ENCODE measurements at regions not wholly inside any gene's neighbourhood (a gene's known extent, or its start where the extent isn't known, plus 50 kb on each side); places are given as distances from the start of the nearest gene placed in this dataset.

DNA sequence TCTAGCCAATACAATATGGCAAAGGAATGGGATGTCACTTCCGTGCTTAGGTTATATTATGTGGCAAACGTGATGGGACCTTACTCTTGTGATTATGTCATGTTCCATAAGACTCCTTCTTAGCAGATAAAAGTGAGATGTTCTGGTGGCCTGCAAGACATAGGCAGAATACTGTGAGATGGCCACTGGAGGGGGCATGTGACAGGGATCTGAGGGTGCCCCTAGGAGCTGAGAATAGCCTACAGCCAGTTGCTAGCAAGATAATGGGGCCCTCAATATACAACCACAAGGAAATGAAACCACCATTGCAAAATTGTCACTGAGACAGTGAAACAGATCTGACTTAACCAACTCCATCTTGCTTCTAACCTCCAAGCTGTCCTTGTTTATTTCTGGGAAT is 151.4 kb upstream of the SSTR1 start:
- TF ChIP-seq POLR2AphosphoS5 (IDR thresholded peaks at IDR 0.05; ENCODE audit: low read depth, low read length) (no peak), CBX2 (IDR thresholded peaks at IDR 0.05; ENCODE audit: low read depth, low read length) (no peak), CBX2 (CRISPR knock-in tag; IDR thresholded peaks at IDR 0.05; ENCODE audit: low read depth) (no peak), ZNF558 (CRISPR knock-in tag; IDR thresholded peaks at IDR 0.05; ENCODE audit: borderline replicate concordance) (no peak)
- TF ChIP-seq, protein P1, sequence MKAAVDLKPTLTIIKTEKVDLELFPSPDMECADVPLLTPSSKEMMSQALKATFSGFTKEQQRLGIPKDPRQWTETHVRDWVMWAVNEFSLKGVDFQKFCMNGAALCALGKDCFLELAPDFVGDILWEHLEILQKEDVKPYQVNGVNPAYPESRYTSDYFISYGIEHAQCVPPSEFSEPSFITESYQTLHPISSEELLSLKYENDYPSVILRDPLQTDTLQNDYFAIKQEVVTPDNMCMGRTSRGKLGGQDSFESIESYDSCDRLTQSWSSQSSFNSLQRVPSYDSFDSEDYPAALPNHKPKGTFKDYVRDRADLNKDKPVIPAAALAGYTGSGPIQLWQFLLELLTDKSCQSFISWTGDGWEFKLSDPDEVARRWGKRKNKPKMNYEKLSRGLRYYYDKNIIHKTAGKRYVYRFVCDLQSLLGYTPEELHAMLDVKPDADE (CRISPR knock-in tag; IDR thresholded peaks at IDR 0.05), result no peak
- TF ChIP-seq, protein P2, sequence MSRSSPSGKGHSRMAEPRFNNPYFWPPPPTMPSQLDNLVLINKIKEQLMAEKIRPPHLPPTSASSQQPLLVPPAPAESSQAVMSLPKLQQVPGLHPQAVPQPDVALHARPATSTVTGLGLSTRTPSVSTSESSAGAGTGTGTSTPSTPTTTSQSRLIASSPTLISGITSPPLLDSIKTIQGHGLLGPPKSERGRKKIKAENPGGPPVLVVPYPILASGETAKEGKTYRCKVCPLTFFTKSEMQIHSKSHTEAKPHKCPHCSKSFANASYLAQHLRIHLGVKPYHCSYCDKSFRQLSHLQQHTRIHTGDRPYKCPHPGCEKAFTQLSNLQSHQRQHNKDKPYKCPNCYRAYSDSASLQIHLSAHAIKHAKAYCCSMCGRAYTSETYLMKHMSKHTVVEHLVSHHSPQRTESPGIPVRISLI (CRISPR knock-in tag; IDR thresholded peaks at IDR 0.05; ENCODE audit: borderline replicate concordance), result no peak
- TF ChIP-seq, protein P3, sequence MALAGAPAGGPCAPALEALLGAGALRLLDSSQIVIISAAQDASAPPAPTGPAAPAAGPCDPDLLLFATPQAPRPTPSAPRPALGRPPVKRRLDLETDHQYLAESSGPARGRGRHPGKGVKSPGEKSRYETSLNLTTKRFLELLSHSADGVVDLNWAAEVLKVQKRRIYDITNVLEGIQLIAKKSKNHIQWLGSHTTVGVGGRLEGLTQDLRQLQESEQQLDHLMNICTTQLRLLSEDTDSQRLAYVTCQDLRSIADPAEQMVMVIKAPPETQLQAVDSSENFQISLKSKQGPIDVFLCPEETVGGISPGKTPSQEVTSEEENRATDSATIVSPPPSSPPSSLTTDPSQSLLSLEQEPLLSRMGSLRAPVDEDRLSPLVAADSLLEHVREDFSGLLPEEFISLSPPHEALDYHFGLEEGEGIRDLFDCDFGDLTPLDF (CRISPR knock-in tag; IDR thresholded peaks at IDR 0.05), result no peak
